CD8-positive, alpha-beta memory T cell (primary cell): ENCODE measurements at regions not wholly inside any gene's neighbourhood (a gene's known extent, or its start where the extent isn't known, plus 50 kb on each side); places are given as distances from the start of the nearest gene placed in this dataset.

Experiments used
- CTCF ChIA-PET: fragments of 350-600 bp; sonication (Branson Sonifier 250); formaldehyde crosslinking; loops from one replicate; lab custom pipeline; 2021; ENCODE audit warnings: antibody characterized with exemption; lab: Charles Lee
- POLR2A ChIA-PET: fragments of 350-600 bp; sonication (Branson Sonifier 250); formaldehyde crosslinking; loops from one replicate; lab custom pipeline; 2021; ENCODE audit warnings: antibody characterized with exemption; lab: Charles Lee
- DNase-seq, 5 donors: peaks; one replicate each; pipeline versions ENCODE4 v3.0.0 to v3.0.0-alpha.2; 2020 to 2022; ENCODE audit warnings: mixed read lengths in 1 of 5
- H3K27ac ChIP-seq: one replicate; pipeline ENCODE4 v1.7.0; 2013; ENCODE audit warnings: low read depth, mild to moderate bottlenecking, low read length, moderate library complexity
- H3K27me3 ChIP-seq: 2 replicates; pipeline ENCODE4 v1.7.0; 2013; ENCODE audit warnings: low read length, mild to moderate bottlenecking; ENCODE audit not compliant: insufficient read depth, poor library complexity, severe bottlenecking
- H3K36me3 ChIP-seq: 2 replicates; pipeline ENCODE4 v1.7.0; 2013; ENCODE audit warnings: mild to moderate bottlenecking, low read length, moderate library complexity; ENCODE audit not compliant: insufficient read depth
- H3K4me1 ChIP-seq: 2 replicates; pipeline ENCODE4 v1.7.0; 2013; ENCODE audit warnings: mild to moderate bottlenecking, low read length, moderate library complexity; ENCODE audit not compliant: insufficient read depth
- H3K4me3 ChIP-seq: 2 replicates; pipeline ENCODE4 v1.7.0; 2013; ENCODE audit warnings: mild to moderate bottlenecking, low read length
- H3K9me3 ChIP-seq: 2 replicates; pipeline ENCODE4 v1.7.0; 2013; ENCODE audit warnings: mild to moderate bottlenecking, low read length
- H3K27ac Mint-ChIP-seq, 8 donors: one replicate each; pipeline ENCODE4 v1.8.0; 2020 to 2021; ENCODE audit warnings: mixed read lengths in 8 of 8, mild to moderate bottlenecking in 6 of 8, inconsistent platforms in 3 of 8, moderate library complexity in 3 of 8
- H3K27me3 Mint-ChIP-seq, 2 donors: one replicate each; pipeline ENCODE4 v1.8.0; 2020 to 2021; ENCODE audit warnings: mixed read lengths in 2 of 2, mild to moderate bottlenecking in 1 of 2, moderate library complexity in 1 of 2
- H3K36me3 Mint-ChIP-seq, 3 donors: one replicate each; pipeline ENCODE4 v1.8.0; 2020 to 2021; ENCODE audit warnings: mixed read lengths in 3 of 3, inconsistent platforms in 1 of 3, mild to moderate bottlenecking in 1 of 3
- H3K4me1 Mint-ChIP-seq, 3 donors: one replicate each; pipeline ENCODE4 v1.8.0; 2020 to 2021; ENCODE audit warnings: mixed read lengths in 3 of 3, inconsistent platforms in 1 of 3, mild to moderate bottlenecking in 1 of 3
- H3K4me3 Mint-ChIP-seq, 7 donors: one replicate each; pipeline ENCODE4 v1.8.0; 2020 to 2021; ENCODE audit warnings: mixed read lengths in 7 of 7, mild to moderate bottlenecking in 6 of 7, moderate library complexity in 4 of 7, inconsistent platforms in 2 of 7
- H3K9me3 Mint-ChIP-seq, 5 donors: one replicate each; pipeline ENCODE4 v1.8.0; 2020 to 2022; ENCODE audit warnings: mixed read lengths in 5 of 5, mild to moderate bottlenecking in 3 of 5, moderate library complexity in 2 of 5, inconsistent platforms in 1 of 5

DNA sequence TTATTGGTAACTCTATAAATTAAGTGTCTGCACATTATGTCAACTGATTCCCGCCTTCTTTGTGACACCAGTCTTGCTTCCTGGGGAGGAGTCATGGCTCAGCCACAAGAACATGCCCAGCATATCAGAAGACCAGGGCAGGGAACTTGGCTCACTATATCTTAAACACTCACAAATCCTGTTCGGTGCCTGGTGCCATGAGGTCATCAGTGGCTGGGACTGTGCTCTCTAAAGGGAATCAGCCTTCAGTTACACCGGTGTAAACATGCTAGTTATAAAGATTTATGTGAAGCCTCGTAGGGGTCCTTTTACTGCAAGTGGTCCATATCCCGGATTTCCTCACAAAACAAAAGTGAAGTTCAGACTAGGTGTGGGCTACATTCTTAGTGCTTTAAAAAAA, 73.1 kb upstream of the ZNF521 start:
- H3K4me3 ChIP-seq: no peak overlapping the region
- H3K36me3 Mint-ChIP-seq: no peaks in the 10 kb centered on the region
- no peak for DNase-seq
- H3K27ac Mint-ChIP-seq: no peak overlapping the region
- ChIA-PET CTCF (no interaction called here), POLR2A (no interaction called here)
- H3K4me3 Mint-ChIP-seq: no peak overlapping the region
- no peaks in the 10 kb centered on the region for H3K27me3 ChIP-seq
- H3K4me1 Mint-ChIP-seq: no peaks in the 10 kb centered on the region
- H3K9me3 ChIP-seq: no peaks in the 10 kb centered on the region
- no peak overlapping the region for H3K27ac ChIP-seq
- H3K36me3 ChIP-seq: no peaks in the 10 kb centered on the region
- peaks cover 0 to 10% of the 10 kb centered on the region in 2 donors for H3K27me3 Mint-ChIP-seq
- peaks cover 0 to 5% (median 4%) of the 10 kb centered on the region in 5 donors for H3K9me3 Mint-ChIP-seq
- H3K4me1 ChIP-seq: no peaks in the 10 kb centered on the region

DNA sequence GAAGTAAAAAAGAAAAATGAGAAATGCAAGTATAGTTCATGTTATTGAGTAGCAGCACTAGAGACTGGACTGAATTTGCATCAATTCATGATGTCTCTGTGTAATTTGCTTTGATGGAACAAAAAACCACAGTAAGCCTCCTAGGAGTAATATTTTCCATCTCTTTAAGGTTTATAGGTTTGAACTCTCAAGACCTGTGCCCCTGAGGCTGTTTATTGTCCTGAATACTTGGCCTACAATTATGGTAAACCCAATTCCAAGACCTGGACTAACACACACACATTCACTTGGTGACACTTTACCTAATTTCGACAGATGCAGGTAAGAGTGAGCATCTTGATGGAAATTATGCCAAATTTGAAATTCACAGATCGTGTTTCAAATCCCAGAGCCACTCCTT, 71.8 kb upstream of the ZNF521 start:
- Histone ChIP-seq H3K4me3 (no peak overlapping the region), H3K36me3 (no peaks in the 10 kb centered on the region), H3K9me3 (no peaks in the 10 kb centered on the region), H3K4me1 (no peaks in the 10 kb centered on the region), H3K27ac (no peak overlapping the region), H3K27me3 (no peaks in the 10 kb centered on the region)
- peaks cover 0 to 5% (median 4%) of the 10 kb centered on the region in 5 donors for H3K9me3 Mint-ChIP-seq
- ChIA-PET CTCF (no interaction called here), POLR2A (no interaction called here)
- H3K4me3 Mint-ChIP-seq: no peak overlapping the region
- no peaks in the 10 kb centered on the region for H3K4me1 Mint-ChIP-seq
- no peaks in the 10 kb centered on the region for H3K36me3 Mint-ChIP-seq
- no peak for DNase-seq
- no peak overlapping the region for H3K27ac Mint-ChIP-seq
- peaks cover 0 to 10% of the 10 kb centered on the region in 2 donors for H3K27me3 Mint-ChIP-seq

DNA sequence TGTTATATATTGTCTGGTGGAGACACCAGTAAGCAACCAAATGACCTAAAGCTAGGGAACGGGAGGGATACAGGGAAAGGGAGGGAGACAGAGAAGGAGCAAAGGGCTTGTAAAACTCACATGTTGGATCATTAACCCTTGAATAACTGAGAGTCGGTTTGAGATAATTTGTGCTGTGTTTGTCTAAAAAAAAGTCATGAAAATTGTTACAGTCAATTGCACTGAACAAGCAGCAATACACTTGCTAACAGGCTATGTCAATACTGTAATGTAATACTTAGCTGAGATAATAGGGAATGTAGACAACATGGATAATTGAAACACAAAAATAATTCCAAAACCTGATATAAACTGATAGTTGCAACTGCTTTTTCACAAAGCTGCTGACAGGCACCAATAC, 71.3 kb upstream of the ZNF521 start:
- Histone ChIP-seq H3K9me3 (no peaks in the 10 kb centered on the region), H3K36me3 (no peaks in the 10 kb centered on the region), H3K27ac (no peak overlapping the region), H3K4me1 (no peaks in the 10 kb centered on the region), H3K27me3 (no peaks in the 10 kb centered on the region), H3K4me3 (no peak overlapping the region)
- no peak for DNase-seq
- Mint-ChIP-seq H3K27ac (no peak overlapping the region), H3K4me1 (no peaks in the 10 kb centered on the region), H3K27me3 (peaks cover 0 to 10% of the 10 kb centered on the region in 2 donors), H3K36me3 (no peaks in the 10 kb centered on the region), H3K4me3 (no peak overlapping the region), H3K9me3 (peaks cover 0 to 4% (median 4%) of the 10 kb centered on the region in 5 donors)
- ChIA-PET POLR2A (no interaction called here), CTCF (no interaction called here)

DNA sequence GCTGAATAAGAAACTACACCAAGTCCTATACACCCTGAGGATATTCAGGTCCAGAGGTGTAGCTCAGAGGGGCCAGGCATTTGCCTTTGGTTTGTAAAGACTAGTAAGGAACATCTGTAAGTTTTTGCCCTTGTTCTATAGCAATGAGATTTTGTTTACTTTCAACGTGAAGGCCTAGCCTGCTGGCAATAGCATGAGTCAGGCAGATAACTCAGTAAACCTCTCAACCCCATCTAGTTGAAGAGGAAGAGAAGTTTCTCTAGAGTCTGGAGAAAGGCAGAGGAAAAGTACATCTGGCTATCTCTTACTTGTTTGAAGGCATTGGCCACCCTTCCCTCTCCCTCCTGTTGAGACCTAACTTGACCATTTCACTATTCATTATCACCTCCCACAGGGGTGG, 70.3 kb upstream of the ZNF521 start:
- Mint-ChIP-seq H3K27ac (no peak overlapping the region), H3K27me3 (peaks cover 0 to 13% of the 10 kb centered on the region in 2 donors), H3K4me1 (no peaks in the 10 kb centered on the region), H3K9me3 (peaks cover 0 to 4% (median 2%) of the 10 kb centered on the region in 5 donors), H3K36me3 (no peaks in the 10 kb centered on the region), H3K4me3 (no peak overlapping the region)
- no peaks in the 10 kb centered on the region for H3K4me1 ChIP-seq
- DNase-seq: no peak
- POLR2A ChIA-PET: no interaction called here
- H3K27me3 ChIP-seq: no peaks in the 10 kb centered on the region
- H3K4me3 ChIP-seq: no peak overlapping the region
- CTCF ChIA-PET: no interaction called here
- no peaks in the 10 kb centered on the region for H3K9me3 ChIP-seq
- no peak overlapping the region for H3K27ac ChIP-seq
- no peaks in the 10 kb centered on the region for H3K36me3 ChIP-seq

DNA sequence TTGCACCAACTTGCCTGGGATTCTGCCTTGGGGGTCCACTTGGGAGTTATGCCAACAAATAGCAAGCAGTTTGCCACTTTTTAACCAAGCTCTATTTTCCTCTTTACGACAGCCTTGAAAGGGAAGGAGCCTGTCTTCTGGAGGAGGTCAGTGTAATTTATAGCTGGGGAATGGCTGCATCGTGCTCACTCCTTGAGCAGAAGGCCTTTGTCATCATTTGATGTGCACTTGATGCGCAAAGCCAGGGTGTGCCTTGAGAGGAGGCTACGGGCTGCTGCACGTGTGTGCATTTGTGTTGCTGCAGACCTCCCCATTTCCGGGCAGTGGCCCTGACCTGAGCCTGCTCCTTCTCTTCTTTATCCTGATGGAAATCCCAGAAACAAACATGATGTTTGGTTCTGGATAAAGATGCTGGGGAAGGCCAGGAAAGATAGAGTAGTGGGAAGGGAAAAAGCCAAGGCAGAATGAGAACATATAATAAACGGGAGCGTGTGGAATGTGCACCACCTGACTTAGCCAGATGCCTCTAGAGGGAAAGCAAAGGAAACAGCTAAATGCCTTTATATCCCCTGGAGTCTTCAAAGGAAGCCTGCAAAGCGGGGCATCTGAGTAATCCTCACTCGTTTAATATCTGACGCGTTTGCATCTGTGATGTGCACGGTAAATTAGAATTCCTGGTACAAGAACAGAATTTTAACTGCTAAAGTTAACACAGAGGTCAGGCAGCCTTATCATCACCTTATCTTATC, 68.3 kb upstream of the ZNF521 start:
- CTCF ChIA-PET: no interaction called here
- Histone ChIP-seq H3K4me3 (no peak overlapping the region), H3K36me3 (no peaks in the 10 kb centered on the region), H3K4me1 (no peaks in the 10 kb centered on the region), H3K27me3 (no peaks in the 10 kb centered on the region), H3K9me3 (no peaks in the 10 kb centered on the region), H3K27ac (no peak overlapping the region)
- POLR2A ChIA-PET: no interaction called here
- Mint-ChIP-seq H3K9me3 (peaks cover 0 to 4% (median 0%) of the 10 kb centered on the region in 5 donors), H3K36me3 (no peaks in the 10 kb centered on the region), H3K27me3 (peaks cover 0 to 9% of the 10 kb centered on the region in 2 donors), H3K27ac (no peak overlapping the region), H3K4me3 (no peak overlapping the region), H3K4me1 (no peaks in the 10 kb centered on the region)
- no peak for DNase-seq

DNA sequence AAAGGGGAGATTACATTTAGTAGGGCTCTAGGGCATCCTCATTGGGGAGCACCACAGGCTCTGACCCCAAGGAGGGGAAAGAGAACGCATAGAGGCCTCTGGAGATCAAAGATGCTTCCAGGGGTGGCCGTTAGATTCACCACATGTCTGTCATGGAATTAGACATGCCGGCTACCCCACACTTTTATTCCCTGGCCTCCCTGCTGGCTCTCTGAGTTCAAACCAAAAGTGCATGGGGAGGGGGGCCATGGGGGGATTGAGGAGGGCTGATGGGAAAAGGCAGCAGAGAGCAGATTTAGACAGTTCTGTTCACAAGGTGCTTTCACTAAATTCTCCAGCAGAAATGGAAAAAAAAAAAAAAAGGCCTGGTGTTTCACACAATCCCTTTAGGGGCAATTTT, 64.4 kb upstream of the ZNF521 start:
- CTCF ChIA-PET: no interaction called here
- Histone ChIP-seq H3K27me3 (no peaks in the 10 kb centered on the region), H3K36me3 (no peaks in the 10 kb centered on the region), H3K9me3 (no peaks in the 10 kb centered on the region), H3K27ac (no peak overlapping the region), H3K4me3 (no peak overlapping the region), H3K4me1 (no peaks in the 10 kb centered on the region)
- Mint-ChIP-seq H3K27me3 (peaks cover 0 to 3% of the 10 kb centered on the region in 2 donors), H3K9me3 (peaks cover 0 to 4% (median 0%) of the 10 kb centered on the region in 5 donors), H3K4me3 (no peak overlapping the region), H3K27ac (no peak overlapping the region), H3K36me3 (no peaks in the 10 kb centered on the region), H3K4me1 (no peaks in the 10 kb centered on the region)
- POLR2A ChIA-PET: no interaction called here
- DNase-seq: no peak

DNA sequence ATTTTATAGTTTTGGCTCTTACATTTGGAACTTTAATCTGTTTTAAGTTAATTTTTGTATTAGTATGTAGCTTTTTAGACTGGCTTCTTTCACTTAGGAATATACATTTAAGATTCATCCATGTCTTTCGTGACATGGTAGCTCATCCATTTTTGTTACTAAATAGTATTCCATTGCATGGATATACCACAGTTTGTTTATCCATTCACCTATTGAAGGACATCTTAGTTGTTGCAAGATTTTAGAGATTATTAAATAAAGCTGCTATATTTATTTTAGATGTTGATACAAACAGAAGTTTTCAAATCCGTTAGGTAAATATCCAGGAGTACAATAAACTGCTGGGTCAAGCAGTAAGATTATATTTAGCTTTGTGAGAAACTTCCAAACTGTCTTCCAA, 58.0 kb upstream of the ZNF521 start:
- no peak overlapping the region for H3K27ac Mint-ChIP-seq

DNA sequence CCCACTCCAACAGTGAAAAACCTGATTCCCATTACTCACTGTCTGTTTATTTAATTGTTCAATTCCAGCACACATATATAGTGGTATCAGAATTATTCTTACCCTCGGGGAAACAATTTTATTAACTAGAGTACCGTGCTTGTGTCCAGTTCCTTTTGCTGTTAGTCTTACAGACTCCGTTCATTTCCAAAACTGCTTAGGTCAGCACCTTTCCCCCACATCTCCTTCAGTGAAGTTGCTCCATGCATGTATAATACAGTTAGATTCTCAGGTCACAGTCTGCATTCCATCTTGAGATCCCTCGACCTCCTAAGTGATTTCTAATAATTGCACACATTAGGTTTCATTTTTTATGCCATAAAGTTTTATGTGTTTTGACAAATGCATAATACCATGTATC, 56.3 kb upstream of the ZNF521 start:
- no peak overlapping the region for H3K4me3 Mint-ChIP-seq
- H3K36me3 Mint-ChIP-seq: no peaks in the 10 kb centered on the region
- no peaks in the 10 kb centered on the region for H3K27me3 ChIP-seq
- no peaks in the 10 kb centered on the region for H3K4me1 ChIP-seq
- H3K4me3 ChIP-seq: no peak overlapping the region
- no peaks in the 10 kb centered on the region for H3K4me1 Mint-ChIP-seq
- no peaks in the 10 kb centered on the region for H3K9me3 ChIP-seq
- no peak for DNase-seq
- H3K27ac Mint-ChIP-seq: no peak overlapping the region
- H3K36me3 ChIP-seq: no peaks in the 10 kb centered on the region
- ChIA-PET POLR2A (no interaction called here), CTCF (no interaction called here)
- no peak overlapping the region for H3K27ac ChIP-seq
- H3K27me3 Mint-ChIP-seq: peaks cover 0 to 1% of the 10 kb centered on the region in 2 donors
- H3K9me3 Mint-ChIP-seq: peaks cover 0 to 4% (median 0%) of the 10 kb centered on the region in 5 donors

More for the DNA sequence above, 58.0 kb upstream of the ZNF521 start:
- ChIA-PET POLR2A (no interaction called here), CTCF (no interaction called here)
- Histone ChIP-seq H3K27me3 (no peaks in the 10 kb centered on the region), H3K27ac (no peak overlapping the region), H3K36me3 (no peaks in the 10 kb centered on the region), H3K9me3 (no peaks in the 10 kb centered on the region), H3K4me3 (no peak overlapping the region), H3K4me1 (no peaks in the 10 kb centered on the region)
- H3K9me3 Mint-ChIP-seq: peaks cover 0 to 3% (median 0%) of the 10 kb centered on the region in 5 donors
- H3K36me3 Mint-ChIP-seq: no peaks in the 10 kb centered on the region
- no peak overlapping the region for H3K4me3 Mint-ChIP-seq
- no peak for DNase-seq
- no peaks in the 10 kb centered on the region for H3K4me1 Mint-ChIP-seq
- peaks cover 0 to 1% of the 10 kb centered on the region in 2 donors for H3K27me3 Mint-ChIP-seq
